ENCODE measurements at regions not wholly inside any gene's neighbourhood (a gene's known extent, or its start where the extent isn't known, plus 50 kb on each side); places are given as distances from the start of the nearest gene placed in this dataset.
"Not testable (repeated sequence)": the region's sequence is repeated elsewhere in the genome, so short reads cannot be mapped to it uniquely, and the experiment has no call there.

DNA sequence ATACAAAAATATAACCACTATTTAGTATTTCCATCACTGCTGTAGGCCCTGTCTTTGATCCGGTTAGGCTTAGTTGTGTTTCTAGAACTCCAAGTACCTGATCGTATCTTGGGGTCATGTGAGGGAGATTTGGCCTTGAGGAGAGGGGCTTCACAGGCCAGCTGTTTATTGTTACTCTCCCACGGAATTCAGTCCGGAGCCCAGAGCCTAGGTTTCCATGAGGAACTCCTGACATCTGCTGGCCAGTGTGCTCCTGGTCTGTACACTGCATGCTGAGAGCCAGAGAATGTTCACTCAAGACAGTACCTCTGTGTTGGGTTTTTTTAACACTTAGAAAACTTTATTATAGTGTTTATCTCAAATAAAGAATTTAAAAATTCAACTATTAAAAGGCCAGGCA lies 341.0 kb upstream of the TMEM132C start:
- DNase-seq, result no peak

DNA sequence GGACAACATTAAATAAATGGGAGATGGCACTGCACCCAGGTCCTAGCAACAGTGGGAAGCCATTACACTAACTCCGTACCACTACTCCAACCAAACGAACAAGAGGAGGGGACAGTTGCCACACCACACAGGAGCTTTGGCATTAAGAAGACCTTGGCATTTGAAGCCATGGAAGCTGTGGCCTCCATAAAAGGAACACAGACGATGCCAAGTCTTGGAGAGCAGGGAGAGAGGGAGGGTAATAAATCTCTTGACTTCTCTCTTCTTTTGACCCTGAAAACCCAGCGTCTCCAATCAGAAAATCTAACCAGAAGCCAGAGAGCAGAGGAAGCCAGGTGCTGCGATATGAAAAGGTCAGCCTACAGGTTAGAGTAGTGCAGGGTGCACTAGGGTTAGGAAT lies 338.8 kb upstream of the TMEM132C start:
- DNase-seq, result no peak

GRCh38 chr12:127928615-127929571 lies 338.1 kb upstream of the TMEM132C start:
- DNase-seq, result no peak

DNA sequence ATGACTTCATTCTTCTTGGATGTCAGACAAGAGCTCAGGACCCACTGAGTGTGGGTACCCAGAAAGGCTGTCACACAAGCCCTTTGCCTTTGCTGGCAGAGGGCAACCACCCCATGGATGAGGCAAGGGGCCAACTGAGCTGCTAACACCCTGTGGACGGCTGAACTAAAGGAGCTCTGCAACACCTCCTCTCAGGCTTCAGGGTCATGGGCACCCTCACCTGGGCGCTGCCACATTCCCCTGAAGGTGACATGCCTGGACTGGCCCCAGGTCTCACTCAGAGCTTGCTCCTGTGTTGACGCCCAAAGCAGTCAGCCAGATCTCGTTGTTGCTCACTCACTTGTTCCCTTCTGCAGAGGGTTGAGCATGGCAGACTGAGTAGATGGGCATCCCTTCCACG lies 336.8 kb upstream of the TMEM132C start:
- no peak for DNase-seq

DNA sequence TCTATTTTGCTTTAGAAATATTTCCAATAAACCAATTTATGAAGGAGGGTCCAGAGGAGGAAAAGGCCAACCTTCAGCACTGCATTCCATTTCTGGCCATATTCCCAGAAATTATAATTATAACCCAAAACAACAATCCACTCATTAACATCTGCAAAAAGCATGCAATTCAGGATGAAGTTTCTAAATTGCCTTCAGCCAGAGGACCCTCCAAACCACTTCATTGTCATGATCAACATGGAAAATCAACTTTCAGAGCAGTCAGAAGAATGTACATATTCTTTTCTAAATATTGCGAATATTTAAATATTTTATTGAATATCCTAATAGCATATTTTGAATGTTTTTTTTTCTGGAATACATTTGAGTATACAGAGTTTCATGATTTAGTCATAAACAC lies 332.6 kb upstream of the TMEM132C start:
- DNase-seq, result no peak

GRCh38 chr12:127936463-127936862 lies 330.5 kb upstream of the TMEM132C start:
- no peak for DNase-seq

DNA sequence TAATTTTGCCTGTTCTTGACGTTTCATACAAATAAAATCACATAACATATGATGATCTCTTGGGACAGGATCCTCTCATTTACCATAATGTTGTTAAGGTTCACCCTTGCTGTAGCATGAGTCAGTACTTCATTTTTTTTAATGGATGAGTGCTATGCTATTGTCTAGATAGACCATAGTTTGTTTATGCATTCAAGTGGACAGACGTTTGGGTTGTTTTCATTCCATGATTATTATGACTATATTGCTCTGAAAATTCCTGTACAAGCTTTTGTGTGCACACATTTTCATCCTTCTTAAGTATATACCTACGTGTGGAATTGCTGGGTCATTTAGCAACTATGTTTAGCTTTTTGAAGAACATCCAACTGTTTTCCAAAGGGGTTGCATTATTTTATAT lies 325.6 kb upstream of the TMEM132C start:
- no peak for DNase-seq

GRCh38 chr12:127942981-127943380 lies 324.0 kb upstream of the TMEM132C start:
- DNase-seq, result no peak

- DNase-seq, result no peak
Measured at GRCh38 chr12:127943481-127944210, 323.3 kb upstream of the TMEM132C start.

DNA sequence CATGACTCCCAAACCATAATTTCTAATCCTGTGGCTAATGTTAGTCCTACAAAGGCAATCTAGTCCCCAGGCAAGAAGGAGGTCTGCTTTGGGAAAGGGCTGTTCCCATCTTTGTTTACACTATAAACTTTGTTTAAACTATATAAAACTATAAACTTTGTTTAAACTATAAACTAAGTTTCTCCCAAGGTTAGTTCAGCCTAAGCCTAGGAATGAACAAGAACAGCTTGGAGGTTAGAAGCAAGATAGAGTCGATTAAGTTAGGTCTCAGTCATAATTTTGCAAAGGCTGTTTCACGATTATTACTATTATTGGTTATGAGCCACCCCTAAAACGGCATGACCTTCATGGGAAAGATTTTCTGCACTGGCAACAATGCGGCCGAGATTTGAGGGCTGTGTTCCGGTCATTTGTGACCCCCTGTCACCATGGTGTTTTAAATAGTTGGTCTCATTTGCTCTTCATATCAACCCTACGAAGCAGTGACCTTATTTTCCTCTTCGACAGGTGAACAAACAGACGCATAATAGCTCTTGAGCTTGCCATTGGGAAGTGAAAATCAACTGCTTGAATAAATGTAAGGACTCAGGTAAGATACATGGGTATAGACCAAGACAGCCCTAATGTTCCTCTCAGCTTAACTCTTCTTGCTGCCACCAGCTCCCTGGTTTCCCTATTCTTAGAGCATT lies 322.6 kb upstream of the TMEM132C start:
- no peak for DNase-seq

DNA sequence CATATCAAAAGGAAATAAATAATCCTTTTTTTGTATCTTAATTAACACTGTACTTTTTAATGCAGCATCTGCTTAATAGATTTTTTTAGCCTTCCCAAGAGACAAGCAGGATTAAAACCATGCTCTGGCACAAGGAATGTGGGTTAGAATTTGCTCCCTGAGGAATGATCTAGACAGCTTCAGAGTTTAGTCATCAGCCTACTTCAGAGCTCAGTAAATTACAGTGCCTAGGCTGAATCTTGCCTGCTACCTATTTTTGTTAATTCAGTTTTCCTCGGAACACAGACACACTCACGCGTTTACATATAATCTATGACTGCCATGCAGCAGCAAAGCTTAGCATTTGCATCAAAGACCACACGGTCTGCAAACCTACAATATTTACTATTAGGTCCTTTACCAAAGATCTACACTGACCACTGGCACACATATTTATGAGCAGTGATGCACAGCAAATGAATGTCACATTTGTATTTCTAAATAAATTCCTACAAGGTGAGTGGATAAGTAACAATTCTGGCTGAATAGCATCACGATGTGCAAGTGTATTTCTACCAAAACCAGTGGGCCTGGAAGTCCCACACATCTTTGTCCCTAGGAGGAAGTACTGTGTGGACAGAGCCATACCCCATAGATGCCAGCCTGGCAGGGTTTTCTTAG lies 309.8 kb upstream of the TMEM132C start:
- no peak for DNase-seq

DNA sequence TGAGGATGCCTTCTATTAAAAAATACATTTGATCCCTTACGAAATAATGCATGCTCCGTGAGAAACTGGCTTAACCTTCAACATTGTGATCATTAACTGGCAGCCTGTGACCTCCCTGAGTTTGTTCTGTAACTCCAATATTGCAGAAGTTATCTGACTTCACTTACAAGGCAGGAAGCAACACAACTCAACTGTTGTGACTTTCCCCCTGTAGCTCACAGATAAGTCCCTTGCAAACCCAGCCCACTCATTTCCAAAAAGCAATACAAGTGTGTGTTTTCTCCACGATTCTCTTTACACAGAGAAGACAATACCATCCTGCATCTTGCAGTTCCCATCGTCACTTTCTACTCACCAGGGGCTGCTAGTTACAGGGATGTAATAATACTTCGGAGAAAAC lies 304.7 kb upstream of the TMEM132C start:
- DNase-seq, result no peak

- DNase-seq, result no peak
Measured at GRCh38 chr12:127963933-127964332, 303.0 kb upstream of the TMEM132C start.

DNA sequence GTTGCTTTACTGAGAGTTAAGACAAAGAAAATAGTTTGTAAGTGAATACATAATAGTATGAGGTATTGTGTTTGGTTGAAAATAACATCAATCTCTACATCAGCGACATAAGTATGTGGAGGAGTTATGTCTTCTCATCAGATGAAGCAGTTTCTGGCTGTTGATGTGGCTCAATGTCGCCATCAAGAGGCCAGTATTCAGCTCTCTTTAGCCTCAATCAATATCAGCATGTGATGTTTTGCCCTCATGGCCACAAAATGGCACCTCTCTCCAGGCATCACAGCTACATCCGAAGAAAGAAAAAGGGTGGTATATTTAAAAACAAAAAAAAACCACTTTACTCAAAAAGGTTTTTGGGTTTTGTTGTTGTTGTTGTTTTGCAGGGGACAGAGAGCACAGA lies 302.3 kb upstream of the TMEM132C start:
- no peak for DNase-seq

DNA sequence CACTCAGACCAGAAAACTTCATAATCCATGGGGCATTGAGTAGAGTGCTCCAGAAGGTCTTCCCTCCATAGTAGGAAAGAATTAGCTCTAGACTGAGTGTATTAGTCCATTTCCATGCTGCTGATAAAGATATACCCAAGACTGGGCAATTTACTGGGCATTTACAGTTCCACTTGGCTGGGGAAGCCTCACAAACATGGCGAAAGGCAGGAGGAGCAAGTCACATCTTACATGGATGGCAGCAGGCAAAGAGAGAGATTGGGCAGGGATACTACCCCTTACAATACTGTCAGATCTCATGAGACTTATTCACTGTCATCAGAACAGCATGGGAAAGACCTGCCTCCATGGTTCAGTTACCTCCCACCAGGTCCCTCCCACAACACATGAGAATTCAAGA lies 300.6 kb upstream of the TMEM132C start:
- DNase-seq, result no peak

DNA sequence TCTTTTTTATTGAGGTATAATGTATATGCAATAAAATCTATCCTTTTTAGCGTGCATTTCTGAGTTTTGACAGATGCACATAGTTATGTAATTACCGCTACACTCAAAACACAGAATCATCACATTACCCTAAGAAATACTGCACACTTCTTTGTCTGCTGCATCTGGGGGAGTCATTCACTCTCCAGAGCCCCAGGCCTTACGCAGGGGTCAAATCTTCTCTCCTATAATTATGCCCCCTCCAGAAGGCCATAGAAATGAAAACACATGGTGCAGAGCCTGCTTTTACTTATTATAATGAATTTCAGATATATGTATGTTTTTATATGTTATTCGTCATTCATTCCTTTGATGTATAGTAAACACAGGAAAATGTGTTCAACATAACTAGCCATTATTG lies 296.5 kb upstream of the TMEM132C start:
- DNase-seq, result no peak

DNA sequence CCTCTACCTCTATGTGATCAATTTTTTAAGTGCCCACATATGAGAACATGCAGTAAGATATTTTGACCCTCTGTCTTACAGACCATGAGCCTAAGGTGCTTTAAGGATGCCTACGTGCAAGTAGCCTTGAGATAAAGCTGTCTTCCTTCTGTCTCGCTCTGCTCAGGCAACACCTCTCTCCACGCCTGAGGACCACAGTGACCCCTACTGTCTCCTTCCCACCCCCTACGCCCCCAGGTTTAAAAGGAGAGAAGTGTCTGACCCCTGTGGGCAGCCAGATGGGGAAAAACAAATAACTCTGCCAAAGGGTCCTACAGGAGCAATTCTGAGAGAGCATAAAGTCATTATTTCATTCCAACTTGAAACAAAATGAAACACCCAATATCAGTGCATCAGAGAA lies 286.4 kb upstream of the TMEM132C start:
- DNase-seq, result no peak

- no peak for DNase-seq
Measured at GRCh38 chr12:127981875-127982274, 285.1 kb upstream of the TMEM132C start.

- DNase-seq, result not testable (repeated sequence)
Measured at GRCh38 chr12:127983213-127983791, 283.7 kb upstream of the TMEM132C start.

- DNase-seq, result no peak
Measured at GRCh38 chr12:127984386-127985055, 282.4 kb upstream of the TMEM132C start.

- DNase-seq, result no peak
Measured at GRCh38 chr12:127987199-127987901, 279.6 kb upstream of the TMEM132C start.
